ENCODE measurements at regions not wholly inside any gene's neighbourhood (a gene's known extent, or its start where the extent isn't known, plus 50 kb on each side); places are given as distances from the start of the nearest gene placed in this dataset.

DNA sequence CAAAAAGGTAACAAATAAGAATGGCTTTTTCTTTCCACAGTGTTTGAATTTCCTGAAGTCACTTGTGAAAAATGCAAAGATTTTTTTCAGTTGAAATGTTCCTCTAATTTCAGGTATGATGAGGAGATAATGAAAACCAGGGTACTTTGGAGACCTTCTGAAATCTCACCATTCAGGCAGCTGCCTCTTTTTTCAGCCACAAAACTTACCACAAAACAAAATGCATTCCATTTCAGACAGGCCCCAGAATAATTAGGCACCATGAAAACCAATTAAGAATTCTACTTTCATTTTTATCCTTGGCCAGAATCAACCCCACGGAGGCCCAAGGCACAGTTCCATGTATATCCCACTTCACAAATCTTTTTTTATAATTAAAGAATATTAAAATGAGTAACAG, 880.3 kb upstream of the ACVR2A start (continued):
- TF ChIP-seq, protein P1, sequence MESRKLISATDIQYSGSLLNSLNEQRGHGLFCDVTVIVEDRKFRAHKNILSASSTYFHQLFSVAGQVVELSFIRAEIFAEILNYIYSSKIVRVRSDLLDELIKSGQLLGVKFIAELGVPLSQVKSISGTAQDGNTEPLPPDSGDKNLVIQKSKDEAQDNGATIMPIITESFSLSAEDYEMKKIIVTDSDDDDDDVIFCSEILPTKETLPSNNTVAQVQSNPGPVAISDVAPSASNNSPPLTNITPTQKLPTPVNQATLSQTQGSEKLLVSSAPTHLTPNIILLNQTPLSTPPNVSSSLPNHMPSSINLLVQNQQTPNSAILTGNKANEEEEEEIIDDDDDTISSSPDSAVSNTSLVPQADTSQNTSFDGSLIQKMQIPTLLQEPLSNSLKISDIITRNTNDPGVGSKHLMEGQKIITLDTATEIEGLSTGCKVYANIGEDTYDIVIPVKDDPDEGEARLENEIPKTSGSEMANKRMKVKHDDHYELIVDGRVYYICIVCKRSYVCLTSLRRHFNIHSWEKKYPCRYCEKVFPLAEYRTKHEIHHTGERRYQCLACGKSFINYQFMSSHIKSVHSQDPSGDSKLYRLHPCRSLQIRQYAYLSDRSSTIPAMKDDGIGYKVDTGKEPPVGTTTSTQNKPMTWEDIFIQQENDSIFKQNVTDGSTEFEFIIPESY (IDR thresholded peaks at IDR 0.05; ENCODE audit: extremely low read depth, insufficient replicate concordance, low read length): no peak
- no peak for TF ChIP-seq POLR2A (IDR thresholded peaks at IDR 0.05; ENCODE audit: borderline replicate concordance, extremely low read depth, insufficient read depth, insufficient read length)
- no peak for TF ChIP-seq CEBPB (IDR thresholded peaks at IDR 0.05; ENCODE audit: low read depth)

DNA sequence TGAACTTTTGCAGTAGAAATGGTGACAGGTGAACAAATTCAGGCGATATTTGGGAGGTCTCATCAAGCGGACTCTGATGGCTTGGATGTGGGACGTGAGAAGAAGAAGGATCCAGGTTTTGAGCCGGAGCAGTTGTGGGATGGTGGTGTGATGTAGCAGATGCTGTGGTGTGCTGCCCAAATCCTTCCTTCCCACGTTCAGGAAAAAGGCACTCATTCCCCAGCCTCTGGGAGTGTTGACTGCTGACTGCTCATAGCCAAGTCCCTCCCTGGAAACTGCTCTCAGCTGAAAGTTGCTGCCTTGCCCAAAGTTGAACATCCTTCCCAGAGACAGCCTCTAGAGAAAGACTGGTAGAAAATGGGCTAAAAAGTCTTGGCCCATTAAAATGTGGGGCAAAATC, 890.3 kb upstream of the ACVR2A start:
- no peak overlapping the region for H3K4me3 ChIP-seq (replicated peaks in 1 of 2; ENCODE audit: low read depth in 1 of 2, low read length in 2 of 2)
- POLR2A ChIA-PET: no interaction called here
- no peaks in the 10 kb centered on the region for H3K9me2 ChIP-seq (ENCODE audit: insufficient read depth)
- no peaks in the 10 kb centered on the region for H3K36me3 ChIP-seq (ENCODE audit: control insufficient read depth in 1 of 2, insufficient read depth in 2 of 2, low read length in 2 of 2)
- no peak overlapping the region for H3K4me2 ChIP-seq (ENCODE audit: low read length)
- CTCF ChIA-PET: no interaction called here
- H3K27ac ChIP-seq (ENCODE audit: low read depth, low read length): no peak overlapping the region
- no peaks in the 10 kb centered on the region for H3K27me3 ChIP-seq (ENCODE audit: insufficient read depth, low read length)
- H3K79me2 ChIP-seq (ENCODE audit: insufficient read depth, low read length): no peaks in the 10 kb centered on the region
- H3K9me3 ChIP-seq (ENCODE audit: control insufficient read depth in 1 of 2, insufficient read depth in 1 of 2, low read depth in 1 of 2, low read length in 2 of 2): no peaks in the 10 kb centered on the region
- RAD21 ChIA-PET (ENCODE audit: low non-redundant PET in 1 of 2, low total read pairs in 2 of 2, uncharacterized antibody in 2 of 2, unreplicated experiment in 2 of 2): no interaction called here
- DNase-seq (ENCODE audit: low read depth, low spot score) (no peak), ATAC-seq (no peak)
- no peaks in the 10 kb centered on the region for H4K20me1 ChIP-seq (ENCODE audit: insufficient read depth)
- no peaks in the 10 kb centered on the region for H3K4me1 ChIP-seq (ENCODE audit: control insufficient read depth in 1 of 2, insufficient read depth in 2 of 2, low read length in 2 of 2)
- TF ChIP-seq, protein P1 (IDR thresholded peaks at IDR 0.05; ENCODE audit: extremely low read depth, insufficient replicate concordance, low read length): no peak
- TF ChIP-seq, protein P2, sequence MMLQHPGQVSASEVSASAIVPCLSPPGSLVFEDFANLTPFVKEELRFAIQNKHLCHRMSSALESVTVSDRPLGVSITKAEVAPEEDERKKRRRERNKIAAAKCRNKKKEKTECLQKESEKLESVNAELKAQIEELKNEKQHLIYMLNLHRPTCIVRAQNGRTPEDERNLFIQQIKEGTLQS (IDR thresholded peaks at IDR 0.05): no peak
- no peak for TF ChIP-seq ZFX (IDR thresholded peaks at IDR 0.05)
- no peak for TF ChIP-seq YY1 (IDR thresholded peaks at IDR 0.05; ENCODE audit: extremely low read depth, insufficient replicate concordance, low read depth, low read length)
- TF ChIP-seq, protein P3, sequence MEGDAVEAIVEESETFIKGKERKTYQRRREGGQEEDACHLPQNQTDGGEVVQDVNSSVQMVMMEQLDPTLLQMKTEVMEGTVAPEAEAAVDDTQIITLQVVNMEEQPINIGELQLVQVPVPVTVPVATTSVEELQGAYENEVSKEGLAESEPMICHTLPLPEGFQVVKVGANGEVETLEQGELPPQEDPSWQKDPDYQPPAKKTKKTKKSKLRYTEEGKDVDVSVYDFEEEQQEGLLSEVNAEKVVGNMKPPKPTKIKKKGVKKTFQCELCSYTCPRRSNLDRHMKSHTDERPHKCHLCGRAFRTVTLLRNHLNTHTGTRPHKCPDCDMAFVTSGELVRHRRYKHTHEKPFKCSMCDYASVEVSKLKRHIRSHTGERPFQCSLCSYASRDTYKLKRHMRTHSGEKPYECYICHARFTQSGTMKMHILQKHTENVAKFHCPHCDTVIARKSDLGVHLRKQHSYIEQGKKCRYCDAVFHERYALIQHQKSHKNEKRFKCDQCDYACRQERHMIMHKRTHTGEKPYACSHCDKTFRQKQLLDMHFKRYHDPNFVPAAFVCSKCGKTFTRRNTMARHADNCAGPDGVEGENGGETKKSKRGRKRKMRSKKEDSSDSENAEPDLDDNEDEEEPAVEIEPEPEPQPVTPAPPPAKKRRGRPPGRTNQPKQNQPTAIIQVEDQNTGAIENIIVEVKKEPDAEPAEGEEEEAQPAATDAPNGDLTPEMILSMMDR (IDR thresholded peaks at IDR 0.05 in 2 of 3, conservative IDR thresholded peaks at IDR 0.05 in 1 of 3; ENCODE audit: borderline replicate concordance in 1 of 3, insufficient read depth in 1 of 3, low read depth in 2 of 3, low read length in 2 of 3): no peak
- no peak for TF ChIP-seq TCF7L2 (IDR thresholded peaks at IDR 0.05; ENCODE audit: borderline replicate concordance, extremely low read depth, insufficient read depth, insufficient read length)
- TF ChIP-seq POLR2AphosphoS5 (IDR thresholded peaks at IDR 0.05; ENCODE audit: low read depth, low read length): no peak
- no peak for TF ChIP-seq CBX3 (IDR thresholded peaks at IDR 0.05; ENCODE audit: low read depth)
- no peak for TF ChIP-seq EZH2phosphoT487 (IDR thresholded peaks at IDR 0.05; ENCODE audit: borderline replicate concordance)
- TF ChIP-seq EGR1 (IDR thresholded peaks at IDR 0.05; ENCODE audit: low read depth): no peak
- no peak for TF ChIP-seq CEBPB (IDR thresholded peaks at IDR 0.05; ENCODE audit: low read depth)
- TF ChIP-seq RAD21 (IDR thresholded peaks at IDR 0.05; ENCODE audit: low read depth): no peak
- TF ChIP-seq POLR2A (IDR thresholded peaks at IDR 0.05; ENCODE audit: borderline replicate concordance, extremely low read depth, insufficient read depth, insufficient read length): no peak
- no peak for TF ChIP-seq EZH2 (IDR thresholded peaks at IDR 0.05)
- no peak overlapping the region for H3K9ac ChIP-seq (ENCODE audit: low read length)
- H2AFZ ChIP-seq (ENCODE audit: low read depth, low read length, poor library complexity, severe bottlenecking): no peak overlapping the region
- intact Hi-C loops (cut with micrococcal nuclease): no loop called here
- no TSS peak for BruUV-seq (replicated peaks)
